ENCODE measurements at regions not wholly inside any gene's neighbourhood (a gene's known extent, or its start where the extent isn't known, plus 50 kb on each side); places are given as distances from the start of the nearest gene placed in this dataset.
"Not testable (repeated sequence)": the region's sequence is repeated elsewhere in the genome, so short reads cannot be mapped to it uniquely, and the experiment has no call there.

DNA sequence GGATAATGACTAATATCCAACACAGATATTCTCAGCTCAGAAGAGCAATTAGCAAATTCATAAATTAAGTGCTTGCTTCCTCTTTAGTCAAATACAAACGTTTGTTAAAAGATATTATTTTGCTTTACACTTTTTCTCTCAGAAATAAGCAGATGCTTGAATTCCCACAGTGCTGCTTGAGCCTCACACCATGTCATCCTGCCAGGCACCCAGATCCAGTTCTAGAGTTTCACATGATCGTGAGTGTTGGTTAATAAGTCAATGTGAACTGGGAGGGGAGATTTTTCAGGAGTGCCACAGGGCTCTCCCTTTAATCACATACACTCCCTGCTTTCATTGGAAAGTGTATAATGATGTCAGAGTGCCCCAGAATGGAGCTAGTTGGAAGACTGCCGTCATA is 352.0 kb downstream of the OR4F29 start:
- DNase-seq = not testable (repeated sequence)

DNA sequence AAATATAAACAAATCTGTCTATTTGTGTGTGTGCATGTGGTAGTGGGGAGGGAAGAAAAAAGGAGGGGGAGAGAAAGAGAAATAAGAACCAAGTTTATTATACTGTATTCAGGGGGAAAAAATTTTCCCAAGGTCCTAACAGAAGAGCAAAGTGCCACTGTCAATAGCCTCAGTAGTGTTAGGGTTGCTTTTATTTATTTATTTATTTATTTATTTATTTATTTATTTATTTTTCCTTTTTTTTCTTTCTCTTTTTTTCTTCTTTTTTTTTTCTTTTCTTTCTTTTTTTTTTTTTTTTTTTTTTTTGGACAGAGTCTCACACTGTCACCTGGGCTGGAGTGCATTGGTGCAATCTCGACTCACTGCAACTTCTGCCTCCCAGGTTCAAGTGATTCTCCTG is 352.7 kb downstream of the OR4F29 start:
- DNase-seq = not testable (repeated sequence)

DNA sequence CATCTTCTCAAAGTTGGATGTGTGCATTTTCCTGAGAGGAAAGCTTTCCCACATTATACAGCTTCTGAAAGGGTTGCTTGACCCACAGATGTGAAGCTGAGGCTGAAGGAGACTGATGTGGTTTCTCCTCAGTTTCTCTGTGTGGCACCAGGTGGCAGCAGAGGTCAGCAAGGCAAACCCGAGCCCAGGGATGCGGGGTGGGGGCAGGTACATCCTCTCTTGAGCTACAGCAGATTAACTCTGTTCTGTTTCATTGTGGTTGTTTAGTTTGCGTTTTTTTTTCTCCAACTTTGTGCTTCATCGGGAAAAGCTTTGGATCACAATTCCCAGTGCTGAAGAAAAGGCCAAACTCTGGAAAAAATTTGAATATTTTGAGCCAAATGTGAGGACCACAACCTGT is 360.2 kb downstream of the OR4F29 start:
- DNase-seq = not testable (repeated sequence)

- DNase-seq = not testable (repeated sequence)
Measured at GRCh38 chr1:88110-88509, 363.4 kb downstream of the OR4F29 start.

DNA sequence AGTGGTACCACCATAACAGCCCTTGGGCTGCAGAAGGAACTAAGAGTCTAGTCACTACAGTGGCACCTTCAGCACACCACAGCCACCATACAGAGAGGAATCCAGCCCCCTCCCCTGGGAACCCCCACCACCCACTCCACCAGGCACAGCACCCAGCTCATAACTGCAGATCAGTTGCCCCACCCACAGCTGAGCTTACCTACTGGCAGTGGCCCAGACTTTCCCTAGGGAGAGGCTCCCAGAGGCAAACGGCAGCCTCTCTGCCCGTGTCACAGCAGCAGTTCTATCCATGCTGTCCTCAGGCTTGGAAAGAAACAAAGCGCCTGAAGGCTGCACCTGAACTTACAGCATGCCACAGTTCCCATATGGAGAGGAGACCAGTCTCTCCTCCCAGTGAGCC is 372.3 kb downstream of the OR4F29 start:
- DNase-seq = not testable (repeated sequence)

DNA sequence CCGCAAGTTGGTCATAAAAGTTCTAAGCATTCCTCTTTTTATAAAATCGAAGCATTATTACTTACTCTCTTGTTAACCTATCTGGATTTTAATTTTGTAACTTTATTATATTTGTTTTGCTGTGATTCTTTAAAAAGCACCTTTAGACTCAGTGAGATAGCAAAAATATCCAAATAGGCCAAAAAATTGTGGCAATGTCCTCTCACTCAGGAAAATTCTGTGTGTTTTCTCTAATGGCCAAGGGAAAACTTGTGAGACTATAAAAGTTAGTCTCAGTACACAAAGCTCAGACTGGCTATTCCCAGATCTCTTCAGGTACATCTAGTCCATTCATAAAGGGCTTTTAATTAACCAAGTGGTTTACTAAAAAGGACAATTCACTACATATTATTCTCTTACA is 386.4 kb downstream of the OR4F29 start, which contains the start of gene OR4F5:
TSS of gene OR4F5 (plus strand) at position 301 of the 400 bp plus-strand sequence.
- DNase-seq = not testable (repeated sequence)

GRCh38 chr1:56014-56531 is 395.4 kb downstream of the OR4F29 start:
- DNase-seq = not testable (repeated sequence)

- DNase-seq = not testable (repeated sequence)
Measured at GRCh38 chr1:53182-53581, 398.3 kb downstream of the OR4F29 start.

DNA sequence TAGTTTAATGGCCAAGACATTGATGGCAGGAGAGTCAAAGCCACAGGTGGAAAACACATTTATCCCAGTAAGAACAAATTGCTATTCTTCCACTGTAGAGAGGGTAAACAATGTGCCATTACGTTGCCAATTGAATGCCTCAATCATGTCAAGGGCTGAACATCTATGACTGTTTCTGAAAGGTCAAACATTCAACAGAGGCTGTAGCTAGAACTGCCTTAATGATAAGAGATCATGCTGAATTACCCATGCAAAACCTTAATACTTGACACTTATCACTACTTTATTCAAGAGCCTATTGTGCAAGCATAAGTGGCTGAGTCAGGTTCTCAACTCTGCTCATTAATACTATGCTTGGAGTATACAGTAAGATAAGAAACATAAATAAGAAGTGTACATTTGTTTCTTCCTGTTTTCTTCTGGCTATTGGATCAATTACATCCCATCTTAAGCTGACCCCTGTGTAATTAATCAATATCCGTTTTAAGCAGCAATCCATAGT is 409.5 kb downstream of the OR4F29 start:
- DNase-seq = not testable (repeated sequence)

DNA sequence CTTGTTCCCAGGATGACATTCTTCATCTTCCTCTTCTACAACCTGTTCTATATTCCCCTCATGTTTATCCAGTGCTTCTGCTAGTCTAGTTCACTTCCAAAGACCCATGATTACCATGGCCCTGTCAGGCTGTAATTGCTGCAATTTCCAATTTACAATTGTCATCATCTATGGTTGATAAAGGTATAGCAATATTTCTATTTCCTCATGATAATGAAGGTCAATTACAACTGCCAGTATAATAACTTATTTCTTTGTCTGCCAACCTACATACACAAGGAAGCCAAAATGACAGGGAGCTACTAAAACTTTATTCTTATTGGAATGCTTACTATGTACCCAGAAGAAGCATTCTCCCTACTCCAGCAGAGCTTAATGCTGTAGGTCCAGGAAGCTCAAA is 410.3 kb downstream of the OR4F29 start:
- not testable (repeated sequence) for DNase-seq

- not testable (repeated sequence) for DNase-seq
Measured at GRCh38 chr1:29183-29582, 422.3 kb downstream of the OR4F29 start.

DNA sequence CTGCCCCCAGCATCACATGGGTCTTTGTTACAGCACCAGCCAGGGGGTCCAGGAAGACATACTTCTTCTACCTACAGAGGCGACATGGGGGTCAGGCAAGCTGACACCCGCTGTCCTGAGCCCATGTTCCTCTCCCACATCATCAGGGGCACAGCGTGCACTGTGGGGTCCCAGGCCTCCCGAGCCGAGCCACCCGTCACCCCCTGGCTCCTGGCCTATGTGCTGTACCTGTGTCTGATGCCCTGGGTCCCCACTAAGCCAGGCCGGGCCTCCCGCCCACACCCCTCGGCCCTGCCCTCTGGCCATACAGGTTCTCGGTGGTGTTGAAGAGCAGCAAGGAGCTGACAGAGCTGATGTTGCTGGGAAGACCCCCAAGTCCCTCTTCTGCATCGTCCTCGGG is 434.2 kb downstream of the OR4F29 start:
- peak in 1 of 5 donors; percentile 7 for DNase-seq

DNA sequence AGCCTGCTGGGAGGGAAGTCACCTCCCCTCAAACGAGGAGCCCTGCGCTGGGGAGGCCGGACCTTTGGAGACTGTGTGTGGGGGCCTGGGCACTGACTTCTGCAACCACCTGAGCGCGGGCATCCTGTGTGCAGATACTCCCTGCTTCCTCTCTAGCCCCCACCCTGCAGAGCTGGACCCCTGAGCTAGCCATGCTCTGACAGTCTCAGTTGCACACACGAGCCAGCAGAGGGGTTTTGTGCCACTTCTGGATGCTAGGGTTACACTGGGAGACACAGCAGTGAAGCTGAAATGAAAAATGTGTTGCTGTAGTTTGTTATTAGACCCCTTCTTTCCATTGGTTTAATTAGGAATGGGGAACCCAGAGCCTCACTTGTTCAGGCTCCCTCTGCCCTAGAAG is 435.5 kb downstream of the OR4F29 start:
- peak in 1 of 5 donors; percentile 4 for DNase-seq

DNA sequence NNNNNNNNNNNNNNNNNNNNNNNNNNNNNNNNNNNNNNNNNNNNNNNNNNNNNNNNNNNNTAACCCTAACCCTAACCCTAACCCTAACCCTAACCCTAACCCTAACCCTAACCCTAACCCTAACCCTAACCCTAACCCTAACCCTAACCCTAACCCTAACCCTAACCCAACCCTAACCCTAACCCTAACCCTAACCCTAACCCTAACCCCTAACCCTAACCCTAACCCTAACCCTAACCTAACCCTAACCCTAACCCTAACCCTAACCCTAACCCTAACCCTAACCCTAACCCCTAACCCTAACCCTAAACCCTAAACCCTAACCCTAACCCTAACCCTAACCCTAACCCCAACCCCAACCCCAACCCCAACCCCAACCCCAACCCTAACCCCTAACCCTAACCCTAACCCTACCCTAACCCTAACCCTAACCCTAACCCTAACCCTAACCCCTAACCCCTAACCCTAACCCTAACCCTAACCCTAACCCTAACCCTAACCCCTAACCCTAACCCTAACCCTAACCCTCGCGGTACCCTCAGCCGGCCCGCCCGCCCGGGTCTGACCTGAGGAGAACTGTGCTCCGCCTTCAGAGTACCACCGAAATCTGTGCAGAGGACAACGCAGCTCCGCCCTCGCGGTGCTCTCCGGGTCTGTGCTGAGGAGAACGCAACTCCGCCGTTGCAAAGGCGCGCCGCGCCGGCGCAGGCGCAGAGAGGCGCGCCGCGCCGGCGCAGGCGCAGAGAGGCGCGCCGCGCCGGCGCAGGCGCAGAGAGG is 441.3 kb downstream of the OR4F29 start:
- peak in 2 of 5 donors; percentile 2 to 17 for DNase-seq

Data from T-helper 1 cell (primary cell).